GM12878 (cell line): ENCODE measurements at regions not wholly inside any gene's neighbourhood (a gene's known extent, or its start where the extent isn't known, plus 50 kb on each side); places are given as distances from the start of the nearest gene placed in this dataset.

Experiments used
- ATAC-seq: fragments of 200-7000 bp; cut with Tn5 transposase; 3 replicates; pipeline ENCODE4 v1.9.1; 2020; ENCODE audit warnings: mild to moderate bottlenecking, moderate library complexity
- BruUV-seq: library from RNA; stranded (reverse); fragments of 400-500 nt; replicated peaks from 2 replicates; lab custom pipeline; 2021; lab: Mats Ljungman, UMichigan
- CTCF ChIA-PET: fragments of 300-600 bp; sonication (Branson Sonifier 250); formaldehyde crosslinking; extraction: SDS; loops from one replicate; lab custom pipeline; 2021; ENCODE audit warnings: inconsistent platforms; lab: Yijun Ruan, JAX
- POLR2A ChIA-PET: fragments of 350-600 bp; formaldehyde crosslinking; extraction: SDS; loops from one replicate; lab custom pipeline; 2021; ENCODE audit warnings: inconsistent platforms; lab: Charles Lee
- RAD21 ChIA-PET: fragments of 300-600 bp; sonication (Branson Sonifier 250); formaldehyde crosslinking; loops from one replicate; lab custom pipeline; 2023; ENCODE audit warnings: antibody characterized with exemption; ENCODE audit not compliant: unreplicated experiment; lab: Charles Lee
- SMC1A ChIA-PET: fragments of 300-600 bp; sonication (Branson Sonifier 250); formaldehyde crosslinking; loops from one replicate; lab custom pipeline; 2023; ENCODE audit not compliant: unreplicated experiment, uncharacterized antibody; lab: Charles Lee
- DNase-seq: peaks from one replicate; pipeline ENCODE4 v3.0.0-alpha.2; 2011; ENCODE audit warnings: low read depth, low spot score
- FAIRE-seq: peaks from 3 replicates; lab custom pipeline; 2011; peaks lifted over from hg19 to GRCh38; lab: Jason Lieb, UNC
- H2AFZ ChIP-seq: 2 replicates; pipeline ENCODE4 v1.6.0; 2011; ENCODE audit warnings: low read depth, low read length, control low read depth; ENCODE audit not compliant: control insufficient read depth
- H3K27ac ChIP-seq: 2 replicates; pipeline ENCODE4 v1.5.1; 2011; ENCODE audit warnings: control low read depth; ENCODE audit not compliant: control insufficient read depth, insufficient read depth
- H3K27me3 ChIP-seq, 2 experiments: replicated peaks in 1 of 2; 2 replicates each; pipeline versions ENCODE4 v1.6.0 to v1.6.1; 2011; ENCODE audit warnings: low read length in 1 of 2; ENCODE audit not compliant: control insufficient read depth in 2 of 2, insufficient read depth in 2 of 2
- H3K36me3 ChIP-seq, 2 experiments: 2 replicates each; pipeline ENCODE4 v1.5.1; 2011; ENCODE audit warnings: low read length in 1 of 2; ENCODE audit not compliant: control insufficient read depth in 2 of 2, insufficient read depth in 2 of 2
- H3K4me1 ChIP-seq: 2 replicates; pipeline ENCODE4 v1.6.1; 2011; ENCODE audit warnings: mild to moderate bottlenecking, low read length, moderate library complexity, mixed read lengths; ENCODE audit not compliant: control insufficient read depth, insufficient read depth
- H3K4me2 ChIP-seq: 2 replicates; pipeline ENCODE4 v1.6.0; 2011; ENCODE audit warnings: control low read depth; ENCODE audit not compliant: control insufficient read depth, insufficient read depth
- H3K4me3 ChIP-seq: fragments of 200-600 bp; sonication (generic); 2 replicates; pipeline ENCODE4 v1.5.1; 2016
- H3K79me2 ChIP-seq: 2 replicates; pipeline ENCODE4 v1.6.0; 2011; ENCODE audit warnings: low read length; ENCODE audit not compliant: control insufficient read depth, insufficient read depth
- H3K9ac ChIP-seq: 2 replicates; pipeline ENCODE4 v1.8.0; 2011; ENCODE audit warnings: low read length, control low read depth, mixed read lengths; ENCODE audit not compliant: control insufficient read depth, insufficient read depth
- H3K9me3 ChIP-seq: replicated peaks from 3 replicates; pipeline ENCODE4 v1.5.1; 2011; ENCODE audit warnings: mild to moderate bottlenecking, low read length; ENCODE audit not compliant: control insufficient read depth, insufficient read depth
- H4K20me1 ChIP-seq: 2 replicates; pipeline ENCODE4 v1.6.0; 2011; ENCODE audit not compliant: control insufficient read depth, insufficient read depth
- CEBPB ChIP-seq, 2 experiments: fragments of 150-350 bp in 1 of 2; IDR thresholded peaks; 2 replicates each; pipeline ENCODE4 v1.6.1; 2012 to 2014; ENCODE audit warnings: low read depth in 2 of 2, low read length in 2 of 2, borderline replicate concordance in 1 of 2, inconsistent platforms in 1 of 2
- CREB1 ChIP-seq: IDR thresholded peaks from 2 replicates; pipeline ENCODE4 v1.6.1; 2012; ENCODE audit warnings: low read depth, mild to moderate bottlenecking, inconsistent platforms
- DPF2 ChIP-seq: fragments of 450-650 bp; IDR thresholded peaks from 2 replicates; pipeline ENCODE4 v1.6.1; 2017; ENCODE audit warnings: mild to moderate bottlenecking
- EGR1 ChIP-seq, 2 experiments: IDR thresholded peaks; 1 replicate in 1 of 2; 2 replicates in 1 of 2; pipeline ENCODE4 v1.6.1; 2011 to 2012; ENCODE audit warnings: low read depth in 2 of 2, low read length in 2 of 2, borderline replicate concordance in 1 of 2, mild to moderate bottlenecking in 1 of 2, moderate library complexity in 1 of 2
- ETV6 ChIP-seq, 2 experiments: fragments of 450-650 bp in 1 of 2; IDR thresholded peaks in 1 of 2; conservative IDR thresholded peaks in 1 of 2; 2 replicates each; pipeline ENCODE4 v1.6.1; 2014; ENCODE audit warnings: antibody characterized with exemption in 1 of 2, borderline replicate concordance in 1 of 2, low read depth in 1 of 2, mild to moderate bottlenecking in 1 of 2, moderate library complexity in 1 of 2
- HDAC2 ChIP-seq: fragments of 200-600 bp; sonication (generic); IDR thresholded peaks from 2 replicates; pipeline ENCODE4 v1.6.1; 2017
- HDAC6 ChIP-seq: fragments of 200-600 bp; sonication (generic); IDR thresholded peaks from one replicate; pipeline ENCODE4 v1.8.0; 2017; ENCODE audit warnings: antibody characterized with exemption; ENCODE audit not compliant: unreplicated experiment
- MLLT1 ChIP-seq: fragments of 450-650 bp; IDR thresholded peaks from 2 replicates; pipeline ENCODE4 v1.6.1; 2016; ENCODE audit warnings: mild to moderate bottlenecking
- PAX8 ChIP-seq: fragments of 450-650 bp; IDR thresholded peaks from 2 replicates; pipeline ENCODE4 v1.6.1; 2017; ENCODE audit warnings: mild to moderate bottlenecking, moderate library complexity
- RAD51 ChIP-seq: fragments of 450-650 bp; IDR thresholded peaks from 2 replicates; pipeline ENCODE4 v1.6.1; 2016; ENCODE audit warnings: moderate library complexity, mild to moderate bottlenecking, inconsistent platforms
- SIN3A ChIP-seq: IDR thresholded peaks from 2 replicates; pipeline ENCODE4 v1.6.1; 2012; ENCODE audit warnings: low read depth, low read length, improper control_type of control experiment
- SIX5 ChIP-seq: IDR thresholded peaks from 2 replicates; pipeline ENCODE4 v1.6.1; 2011; ENCODE audit warnings: mild to moderate bottlenecking, low read depth, low read length, moderate library complexity; ENCODE audit not compliant: severe bottlenecking
- TCF3 ChIP-seq: IDR thresholded peaks from 2 replicates; pipeline ENCODE4 v1.6.1; 2012; ENCODE audit warnings: low read depth, mild to moderate bottlenecking, low read length, borderline replicate concordance; ENCODE audit not compliant: insufficient read depth
- ZBTB40 ChIP-seq: fragments of 450-650 bp; IDR thresholded peaks from 2 replicates; pipeline ENCODE4 v1.6.1; 2016; ENCODE audit warnings: mild to moderate bottlenecking, moderate library complexity, borderline replicate concordance
- ZNF687 ChIP-seq: fragments of 450-650 bp; IDR thresholded peaks from 2 replicates; pipeline ENCODE4 v1.6.1; 2017; ENCODE audit warnings: mild to moderate bottlenecking, moderate library complexity
- WGBS: methylation state at CpG from one replicate; pipeline ENCODE4 v1.1.6; 2016; ENCODE audit warnings: low lambda C conversion rate; ENCODE audit not compliant: insufficient replicate concordance, insufficient coverage; ENCODE audit errors: missing lambda C conversion rate; 5-methylcytosine and 5-hydroxymethylcytosine counted together
- in situ Hi-C: fragments of 300-500 bp; cut with MboI; formaldehyde crosslinking; loops from 9 replicates; pipeline ENCODE4 v1.14.3; 2018; ENCODE audit warnings: mixed read lengths
- intact Hi-C: fragments of 100-400 bp; cut with micrococcal nuclease; formaldehyde crosslinking; loops from one replicate; pipeline ENCODE4 v1.14.2; 2022; ENCODE audit not compliant: unreplicated experiment

- TF ChIP-seq MLLT1 (no peak), ZBTB40 (no peak), RAD51 (no peak), EGR1 (IDR thresholded peaks at IDR 0.05; ENCODE audit: borderline replicate concordance in 1 of 2, low read depth in 2 of 2, low read length in 2 of 2) (no peak)
These were observed 1239.2 kb downstream of the REEP3 start (continued) for GRCh38 chr10:64760371-64760770.

- H2AFZ ChIP-seq: no peak overlapping the region
- intact Hi-C loops: no loop called here
- POLR2A ChIA-PET: no interaction called here
- TF ChIP-seq SIN3A (no peak), CREB1 (no peak), DPF2 (no peak), HDAC2 (no peak), HDAC6 (no peak), SIX5 (no peak), CEBPB (IDR thresholded peaks at IDR 0.05; ENCODE audit: borderline replicate concordance in 1 of 2, low read depth in 2 of 2, low read length in 2 of 2) (no peak), PAX8 (no peak), ETV6 (conservative IDR thresholded peaks at IDR 0.05 in 1 of 2, IDR thresholded peaks at IDR 0.05 in 1 of 2; ENCODE audit: borderline replicate concordance in 1 of 2, low read depth in 1 of 2) (no peak), TCF3 (no peak), ZNF687 (no peak)
These were observed 1241.7 kb downstream of the REEP3 start for GRCh38 chr10:64762861-64763260.

More at GRCh38 chr10:64762861-64763260, 1241.7 kb downstream of the REEP3 start:
- Histone ChIP-seq H3K27me3 (no peaks in the 10 kb centered on the region), H3K36me3 (no peaks in the 10 kb centered on the region), H3K9ac (no peak overlapping the region), H3K79me2 (no peaks in the 10 kb centered on the region), H3K9me3 (no peaks in the 10 kb centered on the region), H3K4me2 (no peak overlapping the region), H4K20me1 (no peaks in the 10 kb centered on the region), H3K27ac (no peak overlapping the region), H3K4me1 (no peaks in the 10 kb centered on the region), H3K4me3 (no peak overlapping the region)
- ATAC-seq: no peak
- FAIRE-seq: no peak
- BruUV-seq: no TSS peak
- CTCF ChIA-PET: no interaction called here
- 24% methylated on average over 4 of the region's 4 CpGs for WGBS
- DNase-seq: no peak
- in situ Hi-C loops: no loop called here
- SMC1A ChIA-PET: no interaction called here
- RAD21 ChIA-PET: no interaction called here
